ENCODE measurements at regions not wholly inside any gene's neighbourhood (a gene's known extent, or its start where the extent isn't known, plus 50 kb on each side); places are given as distances from the start of the nearest gene placed in this dataset.

DNA sequence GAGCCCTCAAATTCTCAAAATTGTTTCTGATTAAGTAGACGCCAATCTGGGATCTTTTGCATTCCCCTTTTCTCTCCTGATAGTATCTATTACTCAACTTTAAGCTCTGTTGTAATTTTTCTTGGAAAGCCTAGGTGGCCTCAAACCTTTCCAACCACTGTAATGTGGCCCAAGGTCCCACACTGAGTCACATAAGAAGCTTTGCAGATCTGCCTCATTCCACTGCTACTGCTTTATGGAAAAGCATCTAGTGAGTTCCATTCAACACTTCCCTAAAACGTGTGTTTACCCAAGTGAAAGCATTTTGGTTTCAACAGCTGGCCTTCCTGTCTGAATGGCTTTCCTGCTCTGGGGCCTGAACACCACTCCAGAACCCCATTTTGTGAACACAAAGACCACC lies 493.6 kb upstream of the SPHKAP start:
- no peak for DNase-seq (ENCODE audit: low spot score)
- TF ChIP-seq, protein P1, sequence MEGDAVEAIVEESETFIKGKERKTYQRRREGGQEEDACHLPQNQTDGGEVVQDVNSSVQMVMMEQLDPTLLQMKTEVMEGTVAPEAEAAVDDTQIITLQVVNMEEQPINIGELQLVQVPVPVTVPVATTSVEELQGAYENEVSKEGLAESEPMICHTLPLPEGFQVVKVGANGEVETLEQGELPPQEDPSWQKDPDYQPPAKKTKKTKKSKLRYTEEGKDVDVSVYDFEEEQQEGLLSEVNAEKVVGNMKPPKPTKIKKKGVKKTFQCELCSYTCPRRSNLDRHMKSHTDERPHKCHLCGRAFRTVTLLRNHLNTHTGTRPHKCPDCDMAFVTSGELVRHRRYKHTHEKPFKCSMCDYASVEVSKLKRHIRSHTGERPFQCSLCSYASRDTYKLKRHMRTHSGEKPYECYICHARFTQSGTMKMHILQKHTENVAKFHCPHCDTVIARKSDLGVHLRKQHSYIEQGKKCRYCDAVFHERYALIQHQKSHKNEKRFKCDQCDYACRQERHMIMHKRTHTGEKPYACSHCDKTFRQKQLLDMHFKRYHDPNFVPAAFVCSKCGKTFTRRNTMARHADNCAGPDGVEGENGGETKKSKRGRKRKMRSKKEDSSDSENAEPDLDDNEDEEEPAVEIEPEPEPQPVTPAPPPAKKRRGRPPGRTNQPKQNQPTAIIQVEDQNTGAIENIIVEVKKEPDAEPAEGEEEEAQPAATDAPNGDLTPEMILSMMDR (IDR thresholded peaks at IDR 0.05) = no peak
- Histone ChIP-seq H3K27ac (peak overlapping the region in 1 of 2 donors; percentile 18), H3K4me3 (no peak overlapping the region)

DNA sequence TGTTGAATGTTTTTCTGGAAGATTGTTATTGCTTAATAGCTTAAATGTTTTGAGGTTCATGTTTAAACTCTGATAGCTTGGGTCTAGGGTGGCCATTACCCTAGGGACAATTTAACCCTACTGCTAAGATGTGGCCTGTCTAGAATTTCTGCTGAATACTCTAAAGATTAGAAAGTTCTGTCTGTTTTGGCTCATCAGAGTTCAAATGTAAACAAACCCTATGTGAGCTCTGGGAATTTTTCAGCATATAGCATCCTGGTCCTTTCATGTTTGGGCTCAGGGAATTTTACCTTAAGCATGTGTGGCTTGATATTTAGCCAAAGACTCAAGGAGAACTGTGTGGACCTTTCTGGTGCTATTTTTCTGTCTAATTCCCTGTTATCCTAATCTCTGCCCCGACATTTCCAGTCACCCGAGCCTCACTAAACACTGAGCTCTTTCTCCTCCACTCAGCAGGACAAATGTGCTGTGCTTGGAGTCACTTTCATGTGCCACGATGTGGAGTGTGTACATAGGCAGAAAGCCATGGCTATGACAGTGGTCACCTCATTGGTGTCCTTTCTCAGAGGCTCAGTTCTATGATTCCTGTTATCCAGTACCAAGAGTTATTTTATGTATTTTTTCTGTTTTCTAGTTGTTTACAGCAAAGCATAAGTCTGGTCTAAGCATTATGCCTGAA lies 492.5 kb upstream of the SPHKAP start:
- DNase-seq (ENCODE audit: low spot score) = no peak
- no peak overlapping the region for H3K4me3 ChIP-seq
- peak overlapping the region in 1 of 2 donors; percentile 10 for H3K27ac ChIP-seq
- TF ChIP-seq, protein P1 (IDR thresholded peaks at IDR 0.05) = no peak

DNA sequence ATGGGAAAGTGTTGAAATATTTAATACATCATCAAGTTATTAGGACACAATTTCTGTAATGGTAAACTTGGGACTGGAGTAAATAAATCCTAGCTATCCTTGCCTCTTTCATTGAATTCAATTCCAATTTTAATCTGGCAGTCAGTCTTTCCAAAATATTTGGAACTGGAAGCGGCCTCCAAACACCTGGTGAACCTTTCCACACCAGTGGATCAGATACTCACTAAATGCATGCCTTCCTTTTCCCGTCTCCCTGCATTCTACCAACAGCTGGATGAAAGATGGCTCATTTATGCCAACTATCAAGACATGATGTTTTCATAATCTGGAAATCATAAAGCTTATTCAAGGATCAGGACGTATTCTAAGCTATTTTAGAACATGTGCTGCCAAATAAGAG lies 488.2 kb upstream of the SPHKAP start:
- no peak overlapping the region for H3K27ac ChIP-seq
- DNase-seq (ENCODE audit: low spot score) = no peak
- TF ChIP-seq, protein P1 (IDR thresholded peaks at IDR 0.05) = no peak
- H3K4me3 ChIP-seq = no peak overlapping the region

DNA sequence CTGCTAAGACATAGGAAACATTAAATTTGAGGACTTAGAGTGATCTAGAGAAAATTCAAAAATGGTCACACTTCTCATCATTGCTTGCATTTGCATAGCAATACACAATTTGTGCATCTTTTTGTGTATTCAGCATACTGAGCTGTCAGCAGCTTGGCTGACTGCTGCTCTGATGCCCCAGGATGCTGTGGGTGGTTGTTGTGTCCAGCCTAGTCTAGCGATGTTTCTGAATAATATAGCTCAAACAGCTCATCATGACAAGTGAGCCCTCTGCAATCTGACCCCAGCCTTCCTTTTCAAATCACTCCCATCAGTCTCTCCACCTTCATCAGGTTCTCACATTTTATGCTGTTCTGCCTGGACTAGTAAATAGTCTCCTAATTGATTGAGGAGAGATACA lies 483.7 kb upstream of the SPHKAP start:
- Histone ChIP-seq H3K4me3 (no peak overlapping the region), H3K27ac (no peak overlapping the region)
- no peak for DNase-seq (ENCODE audit: low spot score)
- TF ChIP-seq, protein P1 (IDR thresholded peaks at IDR 0.05) = no peak

DNA sequence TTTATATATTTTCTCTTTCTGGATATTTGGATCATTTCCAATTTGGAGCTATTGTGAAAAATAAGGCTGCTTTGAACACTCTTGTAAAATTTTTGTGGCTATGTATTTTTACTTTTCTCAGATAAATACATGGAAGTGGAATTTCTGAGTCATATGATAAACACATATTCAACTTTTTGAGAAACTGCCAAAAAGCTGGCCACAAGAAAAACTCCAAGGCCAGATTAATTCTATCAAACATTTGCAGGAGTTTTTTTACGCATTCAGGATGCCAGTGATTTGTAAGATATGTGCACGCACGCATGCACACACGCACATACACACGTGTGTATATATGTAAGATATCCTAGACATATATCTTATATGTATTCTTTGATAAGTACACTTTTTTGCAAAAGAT lies 477.5 kb upstream of the SPHKAP start:
- Histone ChIP-seq H3K4me3 (no peak overlapping the region), H3K27ac (no peak overlapping the region)
- DNase-seq (ENCODE audit: low spot score) = no peak
- TF ChIP-seq, protein P1 (IDR thresholded peaks at IDR 0.05) = no peak

DNA sequence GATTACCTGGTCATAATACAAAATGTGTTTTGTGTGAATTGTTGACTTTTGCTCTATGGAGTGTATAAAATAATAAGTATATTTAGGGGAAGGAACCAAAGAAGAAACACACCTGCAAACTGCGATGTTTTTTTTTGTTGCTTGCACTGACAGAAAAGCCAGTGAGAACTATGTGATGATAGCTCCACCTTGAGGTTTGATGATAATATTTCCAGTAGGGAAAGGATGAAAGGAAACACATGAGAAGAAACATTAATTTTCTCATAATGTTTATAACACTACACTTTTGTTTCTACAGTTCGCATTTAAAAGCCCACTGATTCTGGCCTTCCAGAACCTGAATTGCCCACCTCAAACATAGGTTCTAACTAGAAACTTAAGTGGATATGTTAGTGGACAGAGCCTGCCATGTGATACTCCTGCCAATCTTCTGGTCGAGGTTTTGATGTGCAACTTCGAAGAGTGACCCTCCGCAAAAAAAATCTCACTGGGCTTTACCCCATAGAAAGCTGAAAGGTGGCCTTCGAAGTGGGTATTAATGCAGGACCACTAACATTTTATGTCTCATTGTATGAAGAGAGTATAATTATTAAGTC lies 476.4 kb upstream of the SPHKAP start:
- no peak overlapping the region for H3K4me3 ChIP-seq
- TF ChIP-seq, protein P1 (IDR thresholded peaks at IDR 0.05) = no peak
- no peak overlapping the region for H3K27ac ChIP-seq
- DNase-seq (ENCODE audit: low spot score) = no peak

DNA sequence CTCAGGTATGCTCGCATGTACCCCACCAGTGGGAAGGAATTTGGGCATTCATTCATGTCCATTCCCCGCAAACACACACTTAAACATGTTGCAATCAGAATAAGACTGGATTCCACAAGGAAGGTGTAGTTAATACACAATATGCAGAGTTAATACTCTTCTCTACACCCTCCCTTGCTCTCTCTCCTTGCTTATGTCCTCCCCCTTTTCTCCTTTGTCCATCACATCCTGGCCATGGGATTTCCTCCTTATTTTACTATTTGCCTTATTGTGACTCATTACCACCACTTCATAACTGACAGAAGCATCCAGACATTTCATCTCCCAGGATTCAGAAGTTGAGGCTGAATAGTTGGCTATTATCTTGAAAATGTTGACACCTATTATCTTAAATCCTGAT lies 473.8 kb upstream of the SPHKAP start:
- no peak overlapping the region for H3K27ac ChIP-seq
- H3K4me3 ChIP-seq = no peak overlapping the region
- DNase-seq (ENCODE audit: low spot score) = no peak
- TF ChIP-seq, protein P1 (IDR thresholded peaks at IDR 0.05) = no peak
